Right renal cortex interstitium (tissue), 3 donors: ENCODE measurements at regions not wholly inside any gene's neighbourhood (a gene's known extent, or its start where the extent isn't known, plus 50 kb on each side); places are given as distances from the start of the nearest gene placed in this dataset.
"Not testable (repeated sequence)": the region's sequence is repeated elsewhere in the genome, so short reads cannot be mapped to it uniquely, and the experiment has no call there.

Experiments used
- DNase-seq, 3 donors: peaks; one replicate each; pipeline ENCODE4 v3.0.0-alpha.2; 2013; ENCODE audit warnings: low read depth in 3 of 3, low spot score in 2 of 3

- DNase-seq = no peak
Measured at GRCh38 chr9:78437806-78438205, 140.9 kb downstream of the PSAT1 start.

- no peak for DNase-seq
Measured at GRCh38 chr9:78438211-78438610, 141.3 kb downstream of the PSAT1 start.

GRCh38 chr9:78438780-78439179, 141.9 kb downstream of the PSAT1 start:
- DNase-seq = no peak

GRCh38 chr9:78439190-78439865, 142.4 kb downstream of the PSAT1 start:
- peak; percentile 75 to 86 (median 78) for DNase-seq

GRCh38 chr9:78439866-78440830, 143.2 kb downstream of the PSAT1 start:
- no peak for DNase-seq

- no peak for DNase-seq
Measured at GRCh38 chr9:78441396-78441795, 144.5 kb downstream of the PSAT1 start.

GRCh38 chr9:78441822-78442431, 145.0 kb downstream of the PSAT1 start:
- no peak for DNase-seq

- DNase-seq = not testable (repeated sequence)
Measured at GRCh38 chr9:78442577-78442976, 145.7 kb downstream of the PSAT1 start.

GRCh38 chr9:78443946-78444345, 147.0 kb downstream of the PSAT1 start:
- DNase-seq = no peak

GRCh38 chr9:78448960-78449673, 152.2 kb downstream of the PSAT1 start:
- DNase-seq = no peak

GRCh38 chr9:78453450-78453849, 156.5 kb downstream of the PSAT1 start:
- DNase-seq = no peak

- no peak for DNase-seq
Measured at GRCh38 chr9:78462611-78463010, 165.7 kb downstream of the PSAT1 start.

- no peak for DNase-seq
Measured at GRCh38 chr9:78463750-78464149, 166.8 kb downstream of the PSAT1 start.

GRCh38 chr9:78468231-78468630, 171.3 kb downstream of the PSAT1 start:
- no peak for DNase-seq

- no peak for DNase-seq
Measured at GRCh38 chr9:78468974-78469576, 172.2 kb downstream of the PSAT1 start.

- no peak for DNase-seq
Measured at GRCh38 chr9:78470216-78470615, 173.3 kb downstream of the PSAT1 start.

- DNase-seq = no peak
Measured at GRCh38 chr9:78470741-78471140, 173.8 kb downstream of the PSAT1 start.

GRCh38 chr9:78472111-78472510, 175.2 kb downstream of the PSAT1 start:
- no peak for DNase-seq

GRCh38 chr9:78479441-78479840, 182.5 kb downstream of the PSAT1 start:
- DNase-seq = no peak

- no peak for DNase-seq
Measured at GRCh38 chr9:78486661-78487060, 189.7 kb downstream of the PSAT1 start.
